Esophagus muscularis mucosa (tissue), 3 donors: ENCODE measurements at regions not wholly inside any gene's neighbourhood (a gene's known extent, or its start where the extent isn't known, plus 50 kb on each side); places are given as distances from the start of the nearest gene placed in this dataset.

ENCODE experiments used
- POLR2A ChIP-seq: fragments of 450-650 bp; IDR thresholded peaks from one replicate; pipeline ENCODE4 v1.6.1; 2017; ENCODE audit warnings: antibody characterized with exemption, moderate library complexity, mild to moderate bottlenecking, low read depth
- POLR2AphosphoS5 ChIP-seq, 2 donors: sonication (generic); formaldehyde crosslinking; IDR thresholded peaks; one replicate each; pipeline ENCODE4 v1.6.1; 2017; ENCODE audit warnings: antibody characterized with exemption in 2 of 2
- TF ChIP-seq, protein P1 (sequence below), 3 experiments: fragments of 200-600 bp in 2 of 3; fragments of 450-650 bp in 1 of 3; sonication (generic) in 2 of 3; IDR thresholded peaks; one replicate each; pipeline ENCODE4 v1.5.1; 2017 to 2019; ENCODE audit warnings: antibody characterized with exemption in 3 of 3, mild to moderate bottlenecking in 2 of 3, moderate library complexity in 1 of 3

GRCh38 chr7:106543221-106543757 is 117.7 kb downstream of the CCDC71L start:
- TF ChIP-seq, protein P1, sequence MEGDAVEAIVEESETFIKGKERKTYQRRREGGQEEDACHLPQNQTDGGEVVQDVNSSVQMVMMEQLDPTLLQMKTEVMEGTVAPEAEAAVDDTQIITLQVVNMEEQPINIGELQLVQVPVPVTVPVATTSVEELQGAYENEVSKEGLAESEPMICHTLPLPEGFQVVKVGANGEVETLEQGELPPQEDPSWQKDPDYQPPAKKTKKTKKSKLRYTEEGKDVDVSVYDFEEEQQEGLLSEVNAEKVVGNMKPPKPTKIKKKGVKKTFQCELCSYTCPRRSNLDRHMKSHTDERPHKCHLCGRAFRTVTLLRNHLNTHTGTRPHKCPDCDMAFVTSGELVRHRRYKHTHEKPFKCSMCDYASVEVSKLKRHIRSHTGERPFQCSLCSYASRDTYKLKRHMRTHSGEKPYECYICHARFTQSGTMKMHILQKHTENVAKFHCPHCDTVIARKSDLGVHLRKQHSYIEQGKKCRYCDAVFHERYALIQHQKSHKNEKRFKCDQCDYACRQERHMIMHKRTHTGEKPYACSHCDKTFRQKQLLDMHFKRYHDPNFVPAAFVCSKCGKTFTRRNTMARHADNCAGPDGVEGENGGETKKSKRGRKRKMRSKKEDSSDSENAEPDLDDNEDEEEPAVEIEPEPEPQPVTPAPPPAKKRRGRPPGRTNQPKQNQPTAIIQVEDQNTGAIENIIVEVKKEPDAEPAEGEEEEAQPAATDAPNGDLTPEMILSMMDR (IDR thresholded peaks at IDR 0.05): no peak
- TF ChIP-seq POLR2AphosphoS5 (IDR thresholded peaks at IDR 0.05) (peak in 1 of 2 donors; percentile 3), POLR2A (no peak)
